Endothelial cell (in vitro differentiated cells): ENCODE measurements at regions not wholly inside any gene's neighbourhood (a gene's known extent, or its start where the extent isn't known, plus 50 kb on each side); places are given as distances from the start of the nearest gene placed in this dataset.

ENCODE experiments used
- DNase-seq: peaks from one replicate; pipeline ENCODE4 v3.0.0; 2021; ENCODE audit warnings: low spot score
- H3K27ac Mint-ChIP-seq: one replicate; pipeline ENCODE4 v1.8.0; 2021; ENCODE audit warnings: mixed read lengths, inconsistent platforms; ENCODE audit not compliant: unreplicated experiment
- H3K27me3 Mint-ChIP-seq: one replicate; pipeline ENCODE4 v1.8.0; 2021; ENCODE audit warnings: mild to moderate bottlenecking, moderate library complexity, mixed read lengths, inconsistent platforms; ENCODE audit not compliant: unreplicated experiment
- H3K36me3 Mint-ChIP-seq: one replicate; pipeline ENCODE4 v1.8.0; 2021; ENCODE audit warnings: mild to moderate bottlenecking, low read depth, mixed read lengths, inconsistent platforms; ENCODE audit not compliant: unreplicated experiment
- H3K4me1 Mint-ChIP-seq: one replicate; pipeline ENCODE4 v1.8.0; 2021; ENCODE audit warnings: mild to moderate bottlenecking, mixed read lengths, inconsistent platforms; ENCODE audit not compliant: unreplicated experiment
- H3K4me3 Mint-ChIP-seq: one replicate; pipeline ENCODE4 v1.8.0; 2021; ENCODE audit warnings: mild to moderate bottlenecking, mixed read lengths, inconsistent platforms; ENCODE audit not compliant: unreplicated experiment
- H3K9me3 Mint-ChIP-seq: one replicate; pipeline ENCODE4 v1.8.0; 2021; ENCODE audit warnings: mixed read lengths, inconsistent platforms; ENCODE audit not compliant: unreplicated experiment
- TF ChIP-seq, protein P1 (sequence below): fragments of 200-600 bp; sonication (generic); IDR thresholded peaks from one replicate; pipeline ENCODE4 v1.5.0; 2021; ENCODE audit warnings: antibody characterized with exemption; ENCODE audit not compliant: unreplicated experiment

DNA sequence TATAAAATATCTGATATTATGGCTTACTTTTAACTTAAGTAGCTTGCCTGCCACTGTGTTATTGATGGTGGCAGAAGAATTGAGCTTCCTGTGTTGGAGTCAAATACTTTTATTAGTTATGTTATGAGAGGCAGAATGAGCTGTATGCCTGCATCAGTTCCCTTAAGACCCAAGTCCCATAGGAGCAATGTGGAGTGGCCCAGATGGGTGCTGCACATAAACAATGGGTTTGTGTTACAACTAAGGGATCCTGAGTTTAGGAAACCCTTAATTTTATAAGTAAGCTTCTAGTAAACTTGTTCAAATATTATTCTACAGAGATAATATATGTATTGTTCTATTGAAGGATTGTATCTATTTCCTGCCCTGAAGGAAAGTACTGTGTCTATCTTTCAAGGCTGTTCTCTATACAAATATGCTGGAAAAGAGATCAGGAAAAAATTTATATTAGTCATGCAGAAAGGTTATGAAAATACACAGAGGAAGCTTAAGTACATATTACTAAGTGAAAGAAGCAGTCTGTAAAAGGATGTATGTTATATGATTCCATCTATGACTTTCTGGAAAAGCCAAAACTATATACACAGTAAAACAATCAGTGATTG lies 2018.0 kb upstream of the PCDH20 start:
- no peak overlapping the region for H3K27ac Mint-ChIP-seq
- no peaks in the 10 kb centered on the region for H3K9me3 Mint-ChIP-seq
- TF ChIP-seq, protein P1, sequence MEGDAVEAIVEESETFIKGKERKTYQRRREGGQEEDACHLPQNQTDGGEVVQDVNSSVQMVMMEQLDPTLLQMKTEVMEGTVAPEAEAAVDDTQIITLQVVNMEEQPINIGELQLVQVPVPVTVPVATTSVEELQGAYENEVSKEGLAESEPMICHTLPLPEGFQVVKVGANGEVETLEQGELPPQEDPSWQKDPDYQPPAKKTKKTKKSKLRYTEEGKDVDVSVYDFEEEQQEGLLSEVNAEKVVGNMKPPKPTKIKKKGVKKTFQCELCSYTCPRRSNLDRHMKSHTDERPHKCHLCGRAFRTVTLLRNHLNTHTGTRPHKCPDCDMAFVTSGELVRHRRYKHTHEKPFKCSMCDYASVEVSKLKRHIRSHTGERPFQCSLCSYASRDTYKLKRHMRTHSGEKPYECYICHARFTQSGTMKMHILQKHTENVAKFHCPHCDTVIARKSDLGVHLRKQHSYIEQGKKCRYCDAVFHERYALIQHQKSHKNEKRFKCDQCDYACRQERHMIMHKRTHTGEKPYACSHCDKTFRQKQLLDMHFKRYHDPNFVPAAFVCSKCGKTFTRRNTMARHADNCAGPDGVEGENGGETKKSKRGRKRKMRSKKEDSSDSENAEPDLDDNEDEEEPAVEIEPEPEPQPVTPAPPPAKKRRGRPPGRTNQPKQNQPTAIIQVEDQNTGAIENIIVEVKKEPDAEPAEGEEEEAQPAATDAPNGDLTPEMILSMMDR: no peak
- no peak overlapping the region for H3K4me3 Mint-ChIP-seq
- DNase-seq: no peak
- H3K36me3 Mint-ChIP-seq: no peaks in the 10 kb centered on the region
- H3K27me3 Mint-ChIP-seq: no peaks in the 10 kb centered on the region
- H3K4me1 Mint-ChIP-seq: no peaks in the 10 kb centered on the region

DNA sequence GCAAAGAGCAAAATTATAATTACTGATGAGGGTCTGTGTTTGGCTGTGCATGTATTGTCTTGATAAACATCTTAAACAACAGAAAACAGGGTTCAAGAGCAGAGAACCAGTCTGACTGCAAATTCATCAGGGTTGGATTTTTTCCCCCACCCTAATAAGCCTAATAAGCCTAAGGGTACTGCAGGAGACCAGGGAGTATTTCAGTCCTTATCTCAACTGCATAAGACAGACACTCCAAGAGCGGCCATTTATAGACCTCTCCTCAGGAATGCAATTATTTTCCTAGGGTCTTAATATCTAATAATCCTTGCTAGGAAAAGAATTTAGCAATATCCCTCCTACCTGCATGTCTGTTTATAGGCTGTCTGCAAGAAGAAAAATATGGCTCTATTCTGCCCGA lies 2011.5 kb upstream of the PCDH20 start:
- H3K4me1 Mint-ChIP-seq: no peaks in the 10 kb centered on the region
- H3K27ac Mint-ChIP-seq: no peak overlapping the region
- no peaks in the 10 kb centered on the region for H3K27me3 Mint-ChIP-seq
- no peak overlapping the region for H3K4me3 Mint-ChIP-seq
- no peaks in the 10 kb centered on the region for H3K9me3 Mint-ChIP-seq
- no peak for DNase-seq
- TF ChIP-seq, protein P1: no peak
- H3K36me3 Mint-ChIP-seq: no peaks in the 10 kb centered on the region

DNA sequence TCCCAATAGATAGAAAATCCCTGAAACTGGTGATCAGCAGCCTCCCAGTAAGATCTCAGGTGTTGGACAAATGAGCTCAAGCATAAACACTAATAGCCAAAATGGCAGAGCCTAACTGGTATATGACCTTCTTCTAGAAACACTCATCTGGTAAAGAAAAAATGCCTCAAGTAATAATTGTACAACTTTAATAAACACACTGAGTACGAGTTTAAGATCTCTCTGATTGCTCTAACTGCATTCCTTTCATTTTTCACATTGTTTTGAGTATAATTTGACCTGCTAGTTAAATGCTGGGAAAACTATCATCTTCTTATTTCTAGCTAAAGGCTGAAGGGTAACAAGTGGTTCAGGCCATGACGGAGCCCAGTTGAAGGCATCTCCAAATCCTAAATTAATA lies 2009.5 kb upstream of the PCDH20 start:
- H3K4me3 Mint-ChIP-seq: no peak overlapping the region
- no peaks in the 10 kb centered on the region for H3K27me3 Mint-ChIP-seq
- H3K4me1 Mint-ChIP-seq: no peaks in the 10 kb centered on the region
- no peak overlapping the region for H3K27ac Mint-ChIP-seq
- DNase-seq: no peak
- TF ChIP-seq, protein P1: no peak
- no peaks in the 10 kb centered on the region for H3K9me3 Mint-ChIP-seq
- H3K36me3 Mint-ChIP-seq: no peaks in the 10 kb centered on the region

DNA sequence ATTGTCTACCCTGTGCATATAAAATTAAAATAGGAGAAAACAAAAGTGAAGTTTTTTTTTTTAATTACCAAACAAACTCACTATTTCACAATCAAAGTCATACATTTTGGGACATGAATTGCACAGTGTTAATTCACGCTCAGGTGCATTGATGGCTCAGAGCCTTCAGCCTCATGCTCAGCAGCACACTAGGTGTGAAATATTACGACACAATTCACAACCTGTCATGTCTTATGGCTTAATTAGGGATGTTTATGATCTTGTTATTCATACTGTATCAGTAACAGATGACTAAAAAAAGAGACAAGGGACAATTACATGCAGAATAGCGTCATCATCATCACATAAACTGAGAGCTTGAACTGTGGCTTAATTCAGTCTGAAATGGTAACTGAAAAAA lies 2005.5 kb upstream of the PCDH20 start:
- no peaks in the 10 kb centered on the region for H3K9me3 Mint-ChIP-seq
- DNase-seq: no peak
- no peak overlapping the region for H3K4me3 Mint-ChIP-seq
- H3K36me3 Mint-ChIP-seq: no peaks in the 10 kb centered on the region
- H3K27ac Mint-ChIP-seq: no peak overlapping the region
- no peaks in the 10 kb centered on the region for H3K4me1 Mint-ChIP-seq
- H3K27me3 Mint-ChIP-seq: no peaks in the 10 kb centered on the region
- TF ChIP-seq, protein P1: no peak

DNA sequence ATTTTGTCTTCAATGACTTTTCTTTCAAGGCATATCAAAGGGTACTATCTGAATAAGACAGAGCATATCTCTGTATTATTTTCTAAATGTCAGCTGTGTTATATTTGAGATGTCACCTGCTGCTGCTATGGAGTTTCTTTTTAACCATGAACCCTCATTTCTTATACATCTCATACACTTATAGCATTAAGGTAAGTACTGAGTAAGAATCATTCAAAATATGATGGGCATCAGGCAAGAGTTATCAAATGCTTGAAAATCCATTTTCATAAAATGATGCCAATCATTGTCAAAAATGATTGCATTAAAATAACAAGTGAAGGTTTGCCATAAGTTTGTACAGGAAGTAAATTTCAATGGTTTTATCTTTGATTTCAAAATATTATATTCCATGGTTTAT lies 2005.0 kb upstream of the PCDH20 start:
- H3K9me3 Mint-ChIP-seq: no peaks in the 10 kb centered on the region
- no peak for DNase-seq
- H3K27me3 Mint-ChIP-seq: no peaks in the 10 kb centered on the region
- no peak overlapping the region for H3K27ac Mint-ChIP-seq
- no peaks in the 10 kb centered on the region for H3K4me1 Mint-ChIP-seq
- TF ChIP-seq, protein P1: no peak
- no peak overlapping the region for H3K4me3 Mint-ChIP-seq
- no peaks in the 10 kb centered on the region for H3K36me3 Mint-ChIP-seq
